NCI-H1930 (cell line): ENCODE measurements at regions not wholly inside any gene's neighbourhood (a gene's known extent, or its start where the extent isn't known, plus 50 kb on each side); places are given as distances from the start of the nearest gene placed in this dataset.
A peak's percentile ranks its signal among the peaks of the same experiment; 100 is the strongest.

Source experiments
- DNase-seq, 2 experiments: peaks; one replicate each; lab custom pipeline; 2025; lab: John Stamatoyannopoulos, UW

GRCh38 chr14:86521031-86521730 lies 991.2 kb downstream of the FLRT2 start:
- DNase-seq, result no peak

- peak in 1 of 2 experiments; percentile 3 for DNase-seq
Measured at GRCh38 chr14:86518298-86518697, 988.4 kb downstream of the FLRT2 start.

- no peak for DNase-seq
Measured at GRCh38 chr14:86515195-86515594, 985.3 kb downstream of the FLRT2 start.

- DNase-seq, result no peak
Measured at GRCh38 chr14:86513564-86513963, 983.6 kb downstream of the FLRT2 start.

DNA sequence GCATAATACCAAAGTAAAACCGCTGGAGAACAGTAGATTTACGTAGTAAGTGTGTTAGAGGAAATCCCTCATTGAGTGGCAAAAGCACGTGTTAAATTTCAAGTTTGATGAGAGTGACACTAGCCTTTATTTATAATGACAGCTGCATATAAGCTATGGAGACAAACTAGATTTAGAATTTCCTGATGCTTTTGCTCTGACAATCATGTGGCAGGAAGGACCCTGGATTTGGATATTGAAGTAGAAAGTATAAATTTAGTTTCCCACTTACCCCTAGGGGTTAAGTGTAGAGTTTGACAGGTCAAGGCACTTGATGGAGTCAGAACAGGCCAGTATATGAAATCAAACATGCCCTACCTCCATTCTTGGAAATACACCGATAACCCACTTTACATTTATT lies 983.1 kb downstream of the FLRT2 start:
- no peak for DNase-seq

GRCh38 chr14:86510491-86510890 lies 980.5 kb downstream of the FLRT2 start:
- no peak for DNase-seq

DNA sequence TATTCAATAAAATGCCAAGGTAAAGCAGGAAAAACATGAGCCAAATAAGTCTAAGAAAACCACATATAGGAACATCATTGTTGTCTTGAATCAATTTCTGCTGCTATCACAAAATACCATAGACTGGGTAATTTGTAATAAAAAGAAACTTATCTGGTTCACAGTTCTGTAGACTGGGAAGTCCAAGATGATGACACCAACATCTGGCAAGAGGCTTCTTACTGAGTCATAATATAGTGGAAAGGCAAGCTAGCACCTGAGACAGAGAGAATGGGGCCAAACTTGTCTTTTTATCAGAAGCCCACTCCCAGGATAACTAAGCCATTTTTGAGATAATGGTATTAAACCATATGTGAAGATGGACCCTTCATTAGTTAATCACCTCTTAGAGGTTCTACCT lies 975.9 kb downstream of the FLRT2 start:
- DNase-seq, result no peak

GRCh38 chr14:86501611-86502010 lies 971.7 kb downstream of the FLRT2 start:
- DNase-seq, result no peak

DNA sequence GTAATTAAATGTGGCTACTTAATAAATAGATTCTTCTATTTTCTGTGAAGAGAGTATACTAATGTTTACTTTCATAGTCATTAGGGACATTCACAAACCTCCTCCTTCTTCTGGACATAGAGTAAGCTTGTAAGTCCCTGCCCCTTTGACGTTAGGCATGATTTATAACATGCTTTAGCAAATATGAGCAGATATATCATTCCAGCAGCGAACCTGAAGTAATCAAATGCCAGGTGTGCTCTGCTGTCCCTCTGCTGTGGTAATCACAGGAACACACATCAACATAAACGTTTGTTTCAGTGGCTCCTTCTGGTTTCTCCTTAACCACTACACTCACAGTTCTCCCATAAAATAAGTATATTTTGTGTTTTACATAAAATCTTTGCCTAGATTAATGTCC lies 961.8 kb downstream of the FLRT2 start:
- no peak for DNase-seq

DNA sequence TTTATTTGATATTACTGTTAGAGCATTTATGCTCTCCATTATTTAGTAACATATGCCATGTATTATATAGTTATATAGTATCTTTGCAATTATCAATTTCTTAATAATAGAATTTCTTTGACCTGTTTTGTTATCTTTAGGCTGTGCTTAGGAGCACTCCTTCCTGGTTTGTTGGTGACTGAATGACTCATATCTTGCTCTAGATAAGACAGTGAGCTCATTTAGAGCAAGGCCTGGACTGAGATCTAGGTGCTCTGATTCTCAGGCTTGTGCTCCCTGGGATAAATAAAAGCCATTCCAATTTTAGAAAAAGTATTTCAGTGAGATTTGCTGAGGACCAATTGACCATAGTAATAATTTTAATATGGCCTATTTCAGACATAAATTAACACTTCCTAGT lies 951.2 kb downstream of the FLRT2 start:
- DNase-seq, result no peak

- DNase-seq, result no peak
Measured at GRCh38 chr14:86464341-86464740, 934.4 kb downstream of the FLRT2 start.

DNA sequence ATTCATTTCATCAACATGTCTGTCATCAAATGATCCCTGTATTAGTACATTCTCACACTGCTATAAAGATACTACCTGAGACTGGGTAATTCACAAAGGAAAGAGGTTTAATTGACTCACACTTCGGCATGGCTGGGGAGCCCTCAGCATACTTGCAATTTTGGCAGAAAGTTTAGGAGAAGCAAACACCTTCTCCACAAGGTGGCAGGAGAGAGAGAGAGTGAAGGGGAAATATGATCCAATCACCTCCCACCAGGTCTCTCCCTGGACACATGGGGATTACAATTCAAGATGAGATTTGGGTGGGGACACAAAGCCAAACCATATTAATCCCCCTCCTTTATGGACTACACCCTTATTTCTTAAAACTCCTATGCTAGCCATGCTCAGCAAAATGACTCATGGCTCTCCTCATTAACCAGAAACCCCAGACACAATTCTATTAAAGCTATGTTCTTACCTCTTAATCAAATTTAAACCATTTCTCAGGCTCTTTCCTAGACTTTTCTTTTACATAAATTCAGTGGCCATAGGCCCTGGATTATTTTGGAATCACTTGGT lies 932.3 kb downstream of the FLRT2 start:
- no peak for DNase-seq

GRCh38 chr14:86457481-86458135 lies 927.7 kb downstream of the FLRT2 start:
- no peak for DNase-seq

DNA sequence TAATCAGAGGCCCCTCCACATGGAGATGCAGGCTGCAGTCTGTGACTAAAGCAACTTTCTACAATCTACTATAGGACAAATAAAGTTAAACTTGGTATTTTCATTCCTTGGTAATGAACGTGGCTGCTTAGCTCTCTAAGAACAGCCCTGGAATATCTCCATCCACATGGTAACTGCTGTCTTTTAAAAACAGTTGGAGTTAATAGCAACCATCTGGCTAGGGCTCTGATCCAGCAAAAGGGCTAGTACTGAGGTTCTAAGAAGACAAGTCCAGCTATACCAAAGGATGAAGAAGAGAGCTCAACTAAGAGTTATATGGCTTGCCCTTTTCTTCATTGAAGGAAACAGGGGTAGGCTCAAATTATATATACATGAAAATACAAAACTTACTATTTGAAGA lies 920.1 kb downstream of the FLRT2 start:
- no peak for DNase-seq

DNA sequence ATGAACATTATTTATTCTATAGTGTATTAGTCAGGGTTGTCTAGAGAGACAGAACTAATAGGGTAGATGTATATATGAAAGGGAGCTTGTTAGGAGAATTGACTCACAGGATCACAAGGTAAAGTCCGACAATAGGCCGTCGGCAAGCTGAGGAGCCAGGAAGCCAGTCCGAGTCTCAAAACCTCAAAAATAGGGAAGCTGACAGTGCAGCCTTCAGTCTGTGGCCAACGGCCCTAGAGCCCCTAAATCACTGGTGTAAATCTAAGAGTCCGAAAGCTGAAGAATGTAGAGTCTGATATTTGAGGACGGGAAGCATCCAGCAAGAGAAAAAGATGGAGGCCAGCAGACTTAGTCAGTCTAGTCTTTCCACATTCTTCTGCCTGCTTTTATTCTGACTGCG lies 912.2 kb downstream of the FLRT2 start:
- DNase-seq, result no peak

GRCh38 chr14:86430853-86431252 lies 900.9 kb downstream of the FLRT2 start:
- no peak for DNase-seq

GRCh38 chr14:86423214-86423613 lies 893.3 kb downstream of the FLRT2 start:
- DNase-seq, result no peak

DNA sequence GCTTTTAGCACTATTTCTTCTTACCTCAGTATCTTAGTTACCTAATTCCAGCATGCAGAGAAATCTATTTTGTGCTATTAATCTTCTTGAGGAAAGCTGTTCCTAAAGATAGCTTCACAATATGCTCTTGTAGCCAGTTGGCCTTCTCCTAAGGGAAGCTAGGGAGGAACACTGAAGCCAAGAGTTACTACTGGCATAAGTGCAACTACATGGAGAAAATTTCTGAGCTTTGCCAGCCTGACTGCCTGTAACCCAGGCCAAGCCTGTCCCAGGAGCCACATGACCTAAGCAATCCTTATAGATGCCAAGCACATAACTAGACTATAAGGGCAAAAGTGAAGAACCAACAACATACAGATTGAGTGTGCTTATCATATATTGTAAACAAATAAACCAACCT lies 890.2 kb downstream of the FLRT2 start:
- DNase-seq, result no peak

GRCh38 chr14:86414146-86414545 lies 884.2 kb downstream of the FLRT2 start:
- DNase-seq, result no peak

- no peak for DNase-seq
Measured at GRCh38 chr14:86404989-86405649, 875.2 kb downstream of the FLRT2 start.

DNA sequence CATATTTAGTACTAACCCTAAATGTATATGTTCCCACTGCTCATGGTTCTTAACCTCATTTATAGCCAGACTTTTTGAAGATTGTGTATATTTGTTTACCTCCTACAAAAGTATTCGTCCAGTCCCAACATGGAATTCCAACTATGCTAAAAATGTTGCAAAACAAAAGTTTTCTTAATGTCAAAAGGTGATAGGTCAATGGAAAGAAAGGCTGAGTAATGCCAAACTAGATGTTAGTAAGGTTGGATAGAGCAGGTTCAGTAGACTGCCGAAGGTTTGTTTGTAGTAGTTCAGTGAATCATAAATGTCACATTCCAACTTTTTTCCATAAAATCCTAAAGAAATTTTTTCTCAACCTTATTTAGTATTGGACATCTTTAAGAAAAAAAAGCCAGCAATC lies 874.5 kb downstream of the FLRT2 start:
- DNase-seq, result no peak

DNA sequence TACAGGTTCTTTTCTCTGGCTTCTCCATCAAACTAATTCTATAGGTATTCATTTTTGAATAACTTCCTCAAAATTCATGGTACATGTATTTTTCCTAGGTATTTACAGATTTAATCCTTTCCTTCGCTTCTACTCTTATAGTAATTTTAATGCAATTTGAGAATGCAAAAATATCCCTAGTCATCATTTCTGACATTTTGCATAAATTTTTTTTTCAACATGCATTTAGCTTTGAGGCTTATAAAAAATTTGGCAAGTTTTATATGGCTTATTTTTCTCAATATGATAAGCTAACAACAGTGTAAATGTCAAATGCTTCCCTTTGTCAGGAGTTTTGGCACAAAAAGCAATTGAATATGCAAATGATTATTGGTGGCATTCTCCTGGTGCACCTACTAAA lies 872.6 kb downstream of the FLRT2 start:
- DNase-seq, result no peak

DNA sequence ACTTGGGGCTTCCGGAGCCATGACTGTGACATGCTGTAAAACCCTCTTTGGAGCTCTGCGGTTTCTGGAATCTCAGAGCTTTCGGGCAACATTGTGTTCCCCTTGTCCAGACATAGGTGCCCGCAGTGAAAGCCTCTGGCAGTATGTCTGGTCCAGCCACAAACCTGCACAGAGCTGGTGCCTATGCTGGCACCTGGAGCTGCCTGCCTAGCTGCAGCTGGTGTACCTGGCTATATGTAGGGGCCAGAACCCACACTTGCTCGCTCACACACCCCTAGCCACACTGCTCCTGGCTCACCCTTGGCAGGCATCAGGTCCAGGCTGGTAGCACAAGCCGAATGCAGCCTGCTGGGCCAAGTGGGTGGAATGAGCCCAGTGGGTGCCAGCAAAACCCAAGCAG lies 861.1 kb downstream of the FLRT2 start:
- no peak for DNase-seq
